GM12878 (cell line): ENCODE measurements at regions not wholly inside any gene's neighbourhood (a gene's known extent, or its start where the extent isn't known, plus 50 kb on each side); places are given as distances from the start of the nearest gene placed in this dataset.

Source experiments
- CEBPZ ChIP-seq: fragments of 150-350 bp; IDR thresholded peaks from 2 replicates; pipeline ENCODE4 v1.6.1; 2016; ENCODE audit warnings: low read depth, low read length
- CTCF ChIP-seq, 3 experiments: IDR thresholded peaks in 2 of 3; conservative IDR thresholded peaks in 1 of 3; 2 replicates each; pipeline ENCODE4 v1.5.1; 2011; ENCODE audit warnings: low read depth in 3 of 3, low read length in 3 of 3, mild to moderate bottlenecking in 3 of 3, control low read depth in 2 of 3, moderate library complexity in 2 of 3, inconsistent platforms in 1 of 3, mixed read lengths in 1 of 3; ENCODE audit not compliant: control insufficient read depth in 2 of 3, insufficient read depth in 1 of 3; ENCODE audit errors: extremely low read depth in 1 of 3
- EZH2 ChIP-seq: IDR thresholded peaks from 2 replicates; pipeline ENCODE4 v1.6.1; 2012; ENCODE audit warnings: low read depth, mild to moderate bottlenecking, control low read depth, inconsistent platforms, low read length, borderline replicate concordance; ENCODE audit not compliant: control insufficient read depth
- MXI1 ChIP-seq: fragments of 150-350 bp; IDR thresholded peaks from 2 replicates; pipeline ENCODE4 v1.6.1; 2011; ENCODE audit warnings: low read depth, mild to moderate bottlenecking, inconsistent platforms, low read length, improper control_type of control experiment
- NRF1 ChIP-seq: conservative IDR thresholded peaks from 2 replicates; pipeline ENCODE4 v1.6.1; 2011; ENCODE audit warnings: mild to moderate bottlenecking, low read depth, low read length, improper control_type of control experiment
- POLR2A ChIP-seq: IDR thresholded peaks from 2 replicates; pipeline ENCODE4 v1.6.1; 2011; ENCODE audit warnings: low read depth, mild to moderate bottlenecking, low read length
- SKIL ChIP-seq: fragments of 450-650 bp; IDR thresholded peaks from 2 replicates; pipeline ENCODE4 v1.6.1; 2017; ENCODE audit warnings: mild to moderate bottlenecking, low read depth, inconsistent platforms; ENCODE audit not compliant: poor library complexity, severe bottlenecking
- SUZ12 ChIP-seq: fragments of 200-600 bp; sonication (generic); IDR thresholded peaks from one replicate; pipeline ENCODE4 v1.6.1; 2018; ENCODE audit warnings: antibody characterized with exemption, mild to moderate bottlenecking; ENCODE audit not compliant: unreplicated experiment
- TAF1 ChIP-seq: IDR thresholded peaks from 2 replicates; pipeline ENCODE4 v1.6.1; 2011; ENCODE audit warnings: mild to moderate bottlenecking, low read depth, low read length, borderline replicate concordance
- USF2 ChIP-seq: IDR thresholded peaks from 2 replicates; pipeline ENCODE4 v1.6.1; 2011; ENCODE audit warnings: low read depth, low read length, improper control_type of control experiment, borderline replicate concordance
- YY1 ChIP-seq: IDR thresholded peaks from 2 replicates; pipeline ENCODE4 v1.6.1; 2011; ENCODE audit warnings: low read depth, mild to moderate bottlenecking, low read length
- ZBTB4 ChIP-seq: fragments of 450-650 bp; formaldehyde crosslinking; IDR thresholded peaks from 2 replicates; pipeline ENCODE4 v1.4.0; 2022; ENCODE audit warnings: mild to moderate bottlenecking, moderate library complexity

- no peak for TF ChIP-seq CTCF (IDR thresholded peaks at IDR 0.05 in 2 of 3, conservative IDR thresholded peaks at IDR 0.05 in 1 of 3; ENCODE audit: control insufficient read depth in 2 of 3, extremely low read depth in 1 of 3, insufficient read depth in 1 of 3, low read depth in 3 of 3, low read length in 3 of 3)
- no peak for TF ChIP-seq ZBTB4 (CRISPR knock-in tag)
- no peak for TF ChIP-seq TAF1
- TF ChIP-seq USF2 = no peak
- TF ChIP-seq SKIL = no peak
- TF ChIP-seq CEBPZ = no peak
- TF ChIP-seq POLR2A = no peak
- TF ChIP-seq MXI1 = no peak
- TF ChIP-seq SUZ12 = no peak
- TF ChIP-seq EZH2 = no peak
- TF ChIP-seq NRF1 = no peak
- no peak for TF ChIP-seq YY1
These were observed 257.0 kb upstream of the CPHXL start for GRCh38 chr16:75983296-75983695.
